ENCODE measurements at regions not wholly inside any gene's neighbourhood (a gene's known extent, or its start where the extent isn't known, plus 50 kb on each side); places are given as distances from the start of the nearest gene placed in this dataset.
"Not testable (repeated sequence)": the region's sequence is repeated elsewhere in the genome, so short reads cannot be mapped to it uniquely, and the experiment has no call there.

GRCh38 chr22:35159343-35159742 lies 93.4 kb downstream of the ISX start:
- no peak overlapping the region for H3K9ac ChIP-seq (ENCODE audit: low read length in 2 of 2)
- no peaks in the 10 kb centered on the region for H3K36me3 ChIP-seq (ENCODE audit: control insufficient read depth in 2 of 2, insufficient read depth in 2 of 2, low read length in 2 of 2)
- no peaks in the 10 kb centered on the region for H3K9me3 ChIP-seq (ENCODE audit: control insufficient read depth in 2 of 2, low read length in 2 of 2)
- H3K27me3 ChIP-seq (ENCODE audit: control insufficient read depth in 1 of 2, insufficient read depth in 2 of 2, low read length in 2 of 2) = peaks cover 12 to 13% of the 10 kb centered on the region in 2 donors
- no peak overlapping the region for H3K4me3 ChIP-seq (ENCODE audit: low read length in 2 of 2)
- no peaks in the 10 kb centered on the region for H3K4me1 ChIP-seq (ENCODE audit: control insufficient read depth, insufficient read depth, low read length)
- H3K27ac ChIP-seq (ENCODE audit: low read length) = no peak overlapping the region

- no peaks in the 10 kb centered on the region for H3K9me3 ChIP-seq (ENCODE audit: control insufficient read depth in 2 of 2, low read length in 2 of 2)
- peaks cover 9 to 12% of the 10 kb centered on the region in 2 donors for H3K27me3 ChIP-seq (ENCODE audit: control insufficient read depth in 1 of 2, insufficient read depth in 2 of 2, low read length in 2 of 2)
- no peak overlapping the region for H3K9ac ChIP-seq (ENCODE audit: low read length in 2 of 2)
- no peak overlapping the region for H3K27ac ChIP-seq (ENCODE audit: low read length)
- no peak overlapping the region for H3K4me3 ChIP-seq (ENCODE audit: low read length in 2 of 2)
- H3K4me1 ChIP-seq (ENCODE audit: control insufficient read depth, insufficient read depth, low read length) = no peaks in the 10 kb centered on the region
- H3K36me3 ChIP-seq (ENCODE audit: control insufficient read depth in 2 of 2, insufficient read depth in 2 of 2, low read length in 2 of 2) = no peaks in the 10 kb centered on the region
Observed at GRCh38 chr22:35160268-35160667, 94.3 kb downstream of the ISX start.

- not testable (repeated sequence) for H3K9me3 ChIP-seq (ENCODE audit: control insufficient read depth in 2 of 2, low read length in 2 of 2); H3K9ac ChIP-seq (ENCODE audit: low read length in 2 of 2); H3K4me1 ChIP-seq (ENCODE audit: control insufficient read depth, insufficient read depth, low read length); H3K36me3 ChIP-seq (ENCODE audit: control insufficient read depth in 2 of 2, insufficient read depth in 2 of 2, low read length in 2 of 2); H3K4me3 ChIP-seq (ENCODE audit: low read length in 2 of 2); H3K27ac ChIP-seq (ENCODE audit: low read length); H3K27me3 ChIP-seq (ENCODE audit: control insufficient read depth in 1 of 2, insufficient read depth in 2 of 2, low read length in 2 of 2)
Observed at GRCh38 chr22:35165896-35166295, 91.4 kb upstream of the HMGXB4 start.

GRCh38 chr22:35170716-35171697 lies 86.3 kb upstream of the HMGXB4 start:
- Histone ChIP-seq H3K36me3 (ENCODE audit: control insufficient read depth in 2 of 2, insufficient read depth in 2 of 2, low read length in 2 of 2) (no peaks in the 10 kb centered on the region), H3K27ac (ENCODE audit: low read length) (no peak overlapping the region), H3K27me3 (ENCODE audit: control insufficient read depth in 1 of 2, insufficient read depth in 2 of 2, low read length in 2 of 2) (peaks cover 0 to 4% of the 10 kb centered on the region in 2 donors), H3K9ac (ENCODE audit: low read length in 2 of 2) (no peak overlapping the region), H3K9me3 (ENCODE audit: control insufficient read depth in 2 of 2, low read length in 2 of 2) (peaks cover 0 to 2% of the 10 kb centered on the region in 2 donors), H3K4me1 (ENCODE audit: control insufficient read depth, insufficient read depth, low read length) (no peaks in the 10 kb centered on the region), H3K4me3 (ENCODE audit: low read length in 2 of 2) (no peak overlapping the region)

GRCh38 chr22:35172442-35172841 lies 84.9 kb upstream of the HMGXB4 start:
- Histone ChIP-seq H3K27ac (ENCODE audit: low read length) (no peak overlapping the region), H3K4me3 (ENCODE audit: low read length in 2 of 2) (no peak overlapping the region), H3K4me1 (ENCODE audit: control insufficient read depth, insufficient read depth, low read length) (no peaks in the 10 kb centered on the region), H3K36me3 (ENCODE audit: control insufficient read depth in 2 of 2, insufficient read depth in 2 of 2, low read length in 2 of 2) (no peaks in the 10 kb centered on the region), H3K9ac (ENCODE audit: low read length in 2 of 2) (no peak overlapping the region), H3K9me3 (ENCODE audit: control insufficient read depth in 2 of 2, low read length in 2 of 2) (peaks cover 0 to 6% of the 10 kb centered on the region in 2 donors), H3K27me3 (ENCODE audit: control insufficient read depth in 1 of 2, insufficient read depth in 2 of 2, low read length in 2 of 2) (peaks cover 0 to 4% of the 10 kb centered on the region in 2 donors)

- no peak overlapping the region for H3K9ac ChIP-seq (ENCODE audit: low read length in 2 of 2)
- H3K36me3 ChIP-seq (ENCODE audit: control insufficient read depth in 2 of 2, insufficient read depth in 2 of 2, low read length in 2 of 2) = no peaks in the 10 kb centered on the region
- H3K27ac ChIP-seq (ENCODE audit: low read length) = no peak overlapping the region
- peaks cover 0 to 7% of the 10 kb centered on the region in 2 donors for H3K27me3 ChIP-seq (ENCODE audit: control insufficient read depth in 1 of 2, insufficient read depth in 2 of 2, low read length in 2 of 2)
- H3K4me3 ChIP-seq (ENCODE audit: low read length in 2 of 2) = no peak overlapping the region
- H3K4me1 ChIP-seq (ENCODE audit: control insufficient read depth, insufficient read depth, low read length) = no peaks in the 10 kb centered on the region
- peaks cover 3 to 6% of the 10 kb centered on the region in 2 donors for H3K9me3 ChIP-seq (ENCODE audit: control insufficient read depth in 2 of 2, low read length in 2 of 2)
Observed at GRCh38 chr22:35173655-35174054, 83.6 kb upstream of the HMGXB4 start.

- peaks cover 0 to 7% of the 10 kb centered on the region in 2 donors for H3K27me3 ChIP-seq (ENCODE audit: control insufficient read depth in 1 of 2, insufficient read depth in 2 of 2, low read length in 2 of 2)
- H3K4me3 ChIP-seq (ENCODE audit: low read length in 2 of 2) = no peak overlapping the region
- no peaks in the 10 kb centered on the region for H3K36me3 ChIP-seq (ENCODE audit: control insufficient read depth in 2 of 2, insufficient read depth in 2 of 2, low read length in 2 of 2)
- no peak overlapping the region for H3K9ac ChIP-seq (ENCODE audit: low read length in 2 of 2)
- H3K4me1 ChIP-seq (ENCODE audit: control insufficient read depth, insufficient read depth, low read length) = no peaks in the 10 kb centered on the region
- no peak overlapping the region for H3K27ac ChIP-seq (ENCODE audit: low read length)
- H3K9me3 ChIP-seq (ENCODE audit: control insufficient read depth in 2 of 2, low read length in 2 of 2) = peaks cover 3 to 6% of the 10 kb centered on the region in 2 donors
Observed at GRCh38 chr22:35174401-35175038, 82.8 kb upstream of the HMGXB4 start.

GRCh38 chr22:35175392-35175791 lies 81.9 kb upstream of the HMGXB4 start:
- no peaks in the 10 kb centered on the region for H3K36me3 ChIP-seq (ENCODE audit: control insufficient read depth in 2 of 2, insufficient read depth in 2 of 2, low read length in 2 of 2)
- H3K4me1 ChIP-seq (ENCODE audit: control insufficient read depth, insufficient read depth, low read length) = no peaks in the 10 kb centered on the region
- H3K9ac ChIP-seq (ENCODE audit: low read length in 2 of 2) = no peak overlapping the region
- H3K27me3 ChIP-seq (ENCODE audit: control insufficient read depth in 1 of 2, insufficient read depth in 2 of 2, low read length in 2 of 2) = peaks cover 0 to 7% of the 10 kb centered on the region in 2 donors
- H3K9me3 ChIP-seq (ENCODE audit: control insufficient read depth in 2 of 2, low read length in 2 of 2) = peaks cover 3 to 6% of the 10 kb centered on the region in 2 donors
- H3K27ac ChIP-seq (ENCODE audit: low read length) = no peak overlapping the region
- H3K4me3 ChIP-seq (ENCODE audit: low read length in 2 of 2) = no peak overlapping the region

- Histone ChIP-seq H3K9me3 (ENCODE audit: control insufficient read depth in 2 of 2, low read length in 2 of 2) (peaks cover 3 to 8% of the 10 kb centered on the region in 2 donors), H3K27ac (ENCODE audit: low read length) (no peak overlapping the region), H3K4me3 (ENCODE audit: low read length in 2 of 2) (no peak overlapping the region), H3K9ac (ENCODE audit: low read length in 2 of 2) (no peak overlapping the region), H3K4me1 (ENCODE audit: control insufficient read depth, insufficient read depth, low read length) (no peaks in the 10 kb centered on the region), H3K27me3 (ENCODE audit: control insufficient read depth in 1 of 2, insufficient read depth in 2 of 2, low read length in 2 of 2) (peaks cover 0 to 2% of the 10 kb centered on the region in 2 donors), H3K36me3 (ENCODE audit: control insufficient read depth in 2 of 2, insufficient read depth in 2 of 2, low read length in 2 of 2) (no peaks in the 10 kb centered on the region)
Observed at GRCh38 chr22:35177811-35178210, 79.5 kb upstream of the HMGXB4 start.

- Histone ChIP-seq H3K4me3 (ENCODE audit: low read length in 2 of 2) (no peak overlapping the region), H3K27ac (ENCODE audit: low read length) (no peak overlapping the region), H3K36me3 (ENCODE audit: control insufficient read depth in 2 of 2, insufficient read depth in 2 of 2, low read length in 2 of 2) (no peaks in the 10 kb centered on the region), H3K4me1 (ENCODE audit: control insufficient read depth, insufficient read depth, low read length) (no peaks in the 10 kb centered on the region), H3K9ac (ENCODE audit: low read length in 2 of 2) (no peak overlapping the region), H3K27me3 (ENCODE audit: control insufficient read depth in 1 of 2, insufficient read depth in 2 of 2, low read length in 2 of 2) (peaks cover 0 to 2% of the 10 kb centered on the region in 2 donors), H3K9me3 (ENCODE audit: control insufficient read depth in 2 of 2, low read length in 2 of 2) (peaks cover 3 to 8% of the 10 kb centered on the region in 2 donors)
Observed at GRCh38 chr22:35178446-35178845, 78.8 kb upstream of the HMGXB4 start.

Data from stomach smooth muscle (tissue), 2 donors.